Suprapubic skin (tissue), 4 donors: ENCODE measurements at regions not wholly inside any gene's neighbourhood (a gene's known extent, or its start where the extent isn't known, plus 50 kb on each side); places are given as distances from the start of the nearest gene placed in this dataset.

Source experiments
- DNase-seq, 2 donors: peaks; one replicate each; pipeline ENCODE4 v3.0.0-alpha.2; 2019; ENCODE audit warnings: low spot score in 2 of 2
- H3K27ac ChIP-seq: fragments of 200-600 bp; sonication (generic); one replicate; pipeline ENCODE4 v1.5.1; 2019
- H3K27me3 ChIP-seq: fragments of 200-600 bp; sonication (generic); one replicate; pipeline ENCODE4 v1.5.1; 2019
- H3K36me3 ChIP-seq: fragments of 200-600 bp; sonication (generic); one replicate; pipeline ENCODE4 v1.5.1; 2019
- H3K4me1 ChIP-seq: fragments of 200-600 bp; sonication (generic); one replicate; pipeline ENCODE4 v1.5.1; 2019
- H3K4me3 ChIP-seq: fragments of 200-600 bp; sonication (generic); one replicate; pipeline ENCODE4 v1.5.1; 2019; ENCODE audit warnings: mild to moderate bottlenecking
- H3K9me3 ChIP-seq: fragments of 200-600 bp; sonication (generic); one replicate; pipeline ENCODE4 v1.5.1; 2019
- CTCF ChIP-seq, 2 donors: fragments of 200-600 bp in 1 of 2; fragments of 450-650 bp in 1 of 2; sonication (generic) in 1 of 2; IDR thresholded peaks; one replicate each; pipeline ENCODE4 v1.5.1; 2016 to 2019; ENCODE audit warnings: antibody characterized with exemption in 2 of 2, mild to moderate bottlenecking in 1 of 2, moderate library complexity in 1 of 2
- EP300 ChIP-seq: sonication (generic); formaldehyde crosslinking; IDR thresholded peaks from one replicate; pipeline ENCODE4 v1.6.1; 2017; ENCODE audit warnings: antibody characterized with exemption
- POLR2A ChIP-seq, 2 donors: fragments of 450-650 bp; IDR thresholded peaks; one replicate each; pipeline ENCODE4 v1.6.1; 2017; ENCODE audit warnings: antibody characterized with exemption in 2 of 2, mild to moderate bottlenecking in 2 of 2, moderate library complexity in 2 of 2
- POLR2AphosphoS5 ChIP-seq, 3 donors: sonication (generic); formaldehyde crosslinking; IDR thresholded peaks; one replicate each; pipeline ENCODE4 v1.6.1; 2017; ENCODE audit warnings: antibody characterized with exemption in 3 of 3
- WGBS: methylation state at CpG from one replicate; pipeline ENCODE4 v1.1.5; 2018; 5-methylcytosine and 5-hydroxymethylcytosine counted together

- Histone ChIP-seq H3K36me3 (no peaks in the 10 kb centered on the region), H3K4me3 (no peak overlapping the region)
- no peak for DNase-seq
Observed at GRCh38 chr15:81987628-81988027, 58.2 kb downstream of the MEX3B start.

GRCh38 chr15:81983497-81983896 lies 62.3 kb downstream of the MEX3B start:
- H3K36me3 ChIP-seq: no peaks in the 10 kb centered on the region
- no peaks in the 10 kb centered on the region for H3K4me1 ChIP-seq
- 94% methylated on average over 10 of the region's 10 CpGs for WGBS
- no peaks in the 10 kb centered on the region for H3K27me3 ChIP-seq
- no peak overlapping the region for H3K4me3 ChIP-seq
- H3K27ac ChIP-seq: no peak overlapping the region
- DNase-seq: no peak
- no peaks in the 10 kb centered on the region for H3K9me3 ChIP-seq
- TF ChIP-seq CTCF (IDR thresholded peaks at IDR 0.05) (no peak), POLR2AphosphoS5 (IDR thresholded peaks at IDR 0.05) (no peak), EP300 (no peak), POLR2A (IDR thresholded peaks at IDR 0.05) (no peak)

More at GRCh38 chr15:81987628-81988027, 58.2 kb downstream of the MEX3B start:
- 71% methylated on average over 4 of the region's 4 CpGs for WGBS
- TF ChIP-seq CTCF (IDR thresholded peaks at IDR 0.05) (no peak), POLR2AphosphoS5 (IDR thresholded peaks at IDR 0.05) (no peak), EP300 (no peak)
- Histone ChIP-seq H3K4me1 (no peaks in the 10 kb centered on the region), H3K27me3 (peaks cover 4% of the 10 kb centered on the region), H3K27ac (no peak overlapping the region), H3K9me3 (peaks cover 10% of the 10 kb centered on the region)

GRCh38 chr15:81982808-81983207 lies 63.0 kb downstream of the MEX3B start:
- WGBS: 94% methylated on average over 5 of the region's 5 CpGs
- Histone ChIP-seq H3K36me3 (no peaks in the 10 kb centered on the region), H3K27ac (no peak overlapping the region), H3K27me3 (no peaks in the 10 kb centered on the region), H3K4me1 (no peaks in the 10 kb centered on the region), H3K4me3 (no peak overlapping the region), H3K9me3 (peaks cover 7% of the 10 kb centered on the region)
- DNase-seq: no peak
- TF ChIP-seq POLR2A (IDR thresholded peaks at IDR 0.05) (no peak), EP300 (no peak), POLR2AphosphoS5 (IDR thresholded peaks at IDR 0.05) (no peak), CTCF (IDR thresholded peaks at IDR 0.05) (no peak)

DNA sequence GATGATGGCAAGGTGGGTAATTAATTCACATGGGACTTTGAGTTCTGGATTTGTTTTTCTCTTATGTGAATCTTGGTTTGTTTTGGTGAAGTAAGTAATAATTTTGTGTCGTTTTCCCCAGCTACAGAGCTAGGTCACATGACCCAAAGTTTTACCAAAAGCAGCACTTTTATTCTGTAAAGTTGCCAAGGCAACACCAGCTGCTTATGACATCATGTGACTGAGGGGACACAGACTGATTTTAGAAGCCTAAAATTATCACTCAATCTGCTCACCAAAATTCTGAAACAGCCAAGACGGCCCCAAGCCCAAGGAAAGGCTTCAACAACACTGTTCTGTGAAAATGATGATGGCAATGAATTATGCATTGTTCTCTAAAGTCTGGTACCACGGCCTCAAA lies 63.9 kb downstream of the MEX3B start:
- Histone ChIP-seq H3K9me3 (peaks cover 8% of the 10 kb centered on the region), H3K27ac (no peak overlapping the region), H3K4me1 (no peaks in the 10 kb centered on the region), H3K4me3 (no peak overlapping the region), H3K36me3 (no peaks in the 10 kb centered on the region), H3K27me3 (no peaks in the 10 kb centered on the region)
- TF ChIP-seq CTCF (IDR thresholded peaks at IDR 0.05): no peak
- TF ChIP-seq EP300: no peak
- TF ChIP-seq POLR2AphosphoS5 (IDR thresholded peaks at IDR 0.05): no peak
- TF ChIP-seq POLR2A (IDR thresholded peaks at IDR 0.05): no peak
- 27% methylated on average over 3 of the region's 3 CpGs for WGBS
- DNase-seq: no peak

GRCh38 chr15:81977464-81977863 lies 68.4 kb downstream of the MEX3B start:
- TF ChIP-seq CTCF (IDR thresholded peaks at IDR 0.05) (no peak), POLR2A (IDR thresholded peaks at IDR 0.05) (no peak), POLR2AphosphoS5 (IDR thresholded peaks at IDR 0.05) (no peak), EP300 (no peak)
- H3K36me3 ChIP-seq: no peaks in the 10 kb centered on the region
- 97% methylated on average over 1 of the region's 1 CpG for WGBS
- peaks cover 8% of the 10 kb centered on the region for H3K9me3 ChIP-seq
- no peak for DNase-seq
- no peaks in the 10 kb centered on the region for H3K4me1 ChIP-seq
- no peak overlapping the region for H3K4me3 ChIP-seq
- H3K27me3 ChIP-seq: no peaks in the 10 kb centered on the region
- H3K27ac ChIP-seq: no peak overlapping the region
